ENCODE measurements at regions not wholly inside any gene's neighbourhood (a gene's known extent, or its start where the extent isn't known, plus 50 kb on each side); places are given as distances from the start of the nearest gene placed in this dataset.
"Not testable (repeated sequence)": the region's sequence is repeated elsewhere in the genome, so short reads cannot be mapped to it uniquely, and the experiment has no call there.

DNA sequence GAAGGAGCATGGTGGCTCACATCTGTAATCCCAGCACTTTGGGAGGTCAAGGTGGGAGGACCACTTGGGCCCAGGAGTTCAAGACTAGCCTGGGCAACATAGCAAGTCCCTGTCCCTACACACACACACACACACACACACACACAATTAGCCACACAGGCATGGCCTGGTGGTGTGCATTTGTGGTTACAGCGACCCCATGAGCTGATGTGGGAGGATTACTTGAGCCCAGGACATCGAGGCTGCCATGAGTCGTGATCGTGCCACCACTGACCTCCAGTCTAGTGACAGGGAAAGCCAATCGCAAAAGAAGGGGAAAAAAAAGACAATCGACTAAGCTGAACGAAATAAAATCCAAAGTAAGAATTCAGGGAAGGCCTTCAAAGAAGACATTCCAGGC, 67.9 kb downstream of the TBX3 start:
- intact Hi-C loops (cut with micrococcal nuclease): no loop called here

DNA sequence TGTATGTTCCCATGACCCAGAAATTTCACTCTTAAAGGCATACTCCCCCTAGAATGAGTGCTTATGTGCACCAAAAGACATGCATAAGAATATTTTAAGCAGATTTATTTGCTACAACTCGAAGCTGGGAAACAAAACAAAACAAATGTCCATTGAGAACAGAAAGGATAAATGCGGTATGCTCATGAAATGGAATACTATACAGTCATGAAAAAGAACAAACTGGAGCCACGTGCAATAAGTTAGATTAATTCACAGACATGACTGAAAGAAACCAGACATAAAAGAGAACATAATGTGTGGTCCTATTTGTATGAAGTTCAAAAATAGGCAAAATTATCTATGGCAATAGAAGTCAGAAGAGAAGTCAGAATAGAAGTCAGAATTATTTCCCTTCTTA, 69.9 kb downstream of the TBX3 start:
- intact Hi-C loops (cut with micrococcal nuclease): no loop called here

DNA sequence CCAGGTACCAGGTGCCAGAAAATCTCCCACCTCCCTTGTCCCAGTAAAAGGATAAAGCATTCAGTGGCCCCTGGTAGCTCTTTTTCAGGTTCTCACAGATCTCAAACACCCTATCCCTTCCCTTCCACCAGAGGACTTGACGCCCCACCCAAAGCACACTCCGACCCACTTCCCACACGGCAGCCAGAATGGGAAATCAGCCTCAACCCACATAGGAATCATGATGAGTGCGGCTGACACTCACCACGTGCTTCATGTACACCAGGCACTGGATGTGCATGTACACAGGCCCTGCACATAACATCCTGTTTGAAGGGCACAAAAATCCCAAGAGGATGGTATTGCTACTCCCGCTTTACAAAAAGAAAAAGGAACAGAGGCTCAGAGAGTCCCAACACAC, 71.9 kb downstream of the TBX3 start:
- intact Hi-C loops (cut with micrococcal nuclease): no loop called here

DNA sequence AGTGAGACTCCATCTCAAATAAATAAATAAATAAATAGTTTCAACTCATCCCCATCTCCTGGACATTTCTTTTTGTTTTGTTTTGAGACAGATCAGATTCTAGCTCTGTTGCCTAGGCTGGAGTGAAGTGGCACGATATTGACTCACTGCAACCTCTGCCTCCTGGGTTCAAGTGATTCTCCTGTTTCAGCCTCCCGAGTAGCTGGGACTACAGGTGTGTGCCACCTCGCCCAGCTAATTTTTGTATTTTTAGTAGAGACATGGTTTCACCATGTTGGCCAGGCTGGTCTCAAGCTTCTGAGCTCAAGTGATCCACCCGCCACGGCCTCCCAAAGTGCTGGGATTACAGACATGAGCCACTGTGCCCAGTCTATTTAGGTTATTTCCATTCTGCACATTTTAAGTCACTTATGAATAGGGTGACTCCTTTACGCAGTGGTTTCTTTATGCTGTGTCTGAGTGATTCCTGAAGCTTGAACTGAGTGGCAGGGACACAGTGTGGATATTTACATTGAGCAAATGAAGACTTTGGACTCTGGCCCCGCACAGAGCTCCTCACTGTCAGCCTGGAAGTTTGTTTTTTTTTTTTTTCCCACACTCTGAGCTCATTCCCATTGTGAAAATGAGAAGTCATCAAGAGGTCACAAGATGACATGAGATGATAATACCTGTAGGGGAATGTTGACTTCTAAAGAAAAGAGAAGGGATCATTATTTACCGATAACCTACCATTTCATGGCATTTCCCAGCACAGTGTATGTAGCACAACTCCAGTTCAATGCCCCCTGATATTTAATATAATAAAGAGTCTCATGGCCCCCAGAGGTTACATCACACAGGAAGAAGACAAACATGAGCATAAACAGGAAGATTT, 72.6 kb downstream of the TBX3 start:
- intact Hi-C loops (cut with micrococcal nuclease): no loop called here

DNA sequence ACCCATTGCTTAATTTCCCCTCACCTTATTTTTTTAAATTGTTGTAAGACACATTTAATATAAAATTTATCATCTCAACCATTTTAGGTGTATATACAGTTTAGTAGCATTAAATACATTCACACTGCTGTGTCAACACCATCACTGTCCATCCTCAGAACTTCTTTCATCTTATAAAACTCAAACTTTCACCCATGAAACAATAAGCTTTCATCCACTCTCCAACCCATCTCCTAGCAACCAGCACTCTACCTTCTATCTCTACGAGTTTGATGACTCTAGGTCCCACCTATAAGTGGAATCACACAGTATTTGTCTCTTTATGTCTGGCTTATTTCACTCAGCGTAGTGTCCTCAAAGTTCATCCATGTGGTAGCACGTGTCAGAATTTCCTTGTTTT, 75.5 kb downstream of the TBX3 start:
- intact Hi-C loops (cut with micrococcal nuclease): no loop called here

GRCh38 chr12:114605918-114606317, 78.1 kb downstream of the TBX3 start:
- intact Hi-C loops (cut with micrococcal nuclease): no loop called here

DNA sequence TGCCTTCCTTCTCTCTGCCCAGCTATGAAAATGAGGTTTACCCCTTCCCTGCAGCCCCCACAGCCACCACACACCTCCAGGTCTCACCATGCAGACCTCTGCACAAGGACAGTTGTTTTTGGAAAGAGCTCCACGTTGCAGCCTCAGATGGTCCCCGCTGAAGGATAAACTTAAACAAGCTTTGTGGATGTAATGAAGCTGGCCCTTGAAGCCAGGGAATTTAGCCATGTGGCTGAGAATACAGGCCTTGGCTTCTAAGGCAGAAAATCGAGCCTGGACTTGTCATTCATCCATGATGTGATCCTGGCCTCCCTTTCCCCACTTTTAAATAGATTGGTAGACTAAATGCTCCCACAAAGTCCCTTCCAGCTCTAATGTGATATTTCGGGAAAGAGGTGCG, 79.4 kb downstream of the TBX3 start:
- intact Hi-C loops (cut with micrococcal nuclease): no loop called here

- intact Hi-C loops (cut with micrococcal nuclease): not testable (repeated sequence)
Measured at GRCh38 chr12:114600584-114600983, 83.4 kb downstream of the TBX3 start.

DNA sequence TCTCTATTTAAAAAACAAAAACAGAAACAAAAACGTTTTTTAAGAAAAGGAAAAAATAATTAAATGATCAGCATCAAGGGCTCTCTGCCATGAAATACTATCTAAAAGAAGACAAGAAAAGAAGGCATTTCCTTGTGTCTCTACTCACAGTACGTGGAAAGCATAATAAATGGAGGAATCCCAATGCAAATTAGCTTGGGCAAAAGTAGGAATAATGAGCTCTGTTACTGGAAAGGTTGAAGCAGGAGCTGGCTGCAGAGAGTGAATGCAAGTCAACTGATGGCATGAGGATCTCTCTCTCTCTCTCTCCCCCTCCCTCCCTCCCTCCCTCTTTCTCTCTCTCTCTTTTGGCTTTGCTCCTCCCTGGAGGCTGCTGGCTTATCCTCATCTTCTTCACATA, 85.9 kb downstream of the TBX3 start:
- intact Hi-C loops (cut with micrococcal nuclease): no loop called here

GRCh38 chr12:114592946-114593345, 91.0 kb downstream of the TBX3 start:
- intact Hi-C loops (cut with micrococcal nuclease): no loop called here

GRCh38 chr12:114588061-114588460, 95.9 kb downstream of the TBX3 start:
- intact Hi-C loops (cut with micrococcal nuclease): no loop called here

- intact Hi-C loops (cut with micrococcal nuclease): no loop called here
Measured at GRCh38 chr12:114580306-114580705, 103.7 kb downstream of the TBX3 start.

DNA sequence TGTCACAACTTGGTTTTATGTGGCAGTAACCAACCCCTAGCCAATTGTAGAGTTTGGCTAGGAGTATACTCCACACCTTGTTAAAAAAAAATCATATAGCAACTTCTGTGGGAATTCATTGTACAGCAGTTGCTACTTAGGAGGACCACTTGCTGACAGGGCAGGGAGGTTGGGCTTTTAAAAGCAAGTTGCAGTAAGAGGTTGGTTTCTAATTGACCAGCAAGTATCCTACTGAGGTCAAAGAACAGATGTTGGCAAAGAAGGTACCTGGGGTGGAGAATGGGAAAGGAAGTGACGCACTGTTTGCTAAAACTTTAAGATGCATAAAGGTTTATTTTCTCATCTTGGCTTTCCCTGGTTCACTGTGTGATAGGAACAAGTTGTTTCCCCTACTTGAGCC, 104.6 kb downstream of the TBX3 start:
- intact Hi-C loops (cut with micrococcal nuclease): no loop called here

- intact Hi-C loops (cut with micrococcal nuclease): no loop called here
Measured at GRCh38 chr12:114562654-114563053, 121.3 kb downstream of the TBX3 start.

DNA sequence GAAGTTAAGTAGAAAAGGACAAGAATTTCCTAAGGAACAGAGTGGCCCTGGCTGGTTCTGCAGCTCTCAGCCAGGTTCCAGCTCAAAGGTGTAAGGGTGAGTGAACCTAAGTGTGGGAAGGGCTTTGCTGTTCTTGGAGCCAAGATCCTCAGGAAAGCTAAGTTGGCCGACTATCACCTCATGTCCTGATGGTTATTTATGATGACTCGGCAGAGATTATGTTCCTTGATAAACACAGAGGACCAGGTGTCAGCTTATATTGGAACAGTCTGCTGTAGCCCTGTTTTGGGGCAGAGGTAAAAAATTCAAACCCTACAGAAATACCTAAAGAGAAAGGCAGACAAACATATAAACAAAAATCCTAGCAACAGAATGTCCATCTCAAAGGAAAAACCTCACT, 128.5 kb downstream of the TBX3 start:
- intact Hi-C loops (cut with micrococcal nuclease): no loop called here

- intact Hi-C loops (cut with micrococcal nuclease): no loop called here
Measured at GRCh38 chr12:114547636-114548035, 136.3 kb downstream of the TBX3 start.

DNA sequence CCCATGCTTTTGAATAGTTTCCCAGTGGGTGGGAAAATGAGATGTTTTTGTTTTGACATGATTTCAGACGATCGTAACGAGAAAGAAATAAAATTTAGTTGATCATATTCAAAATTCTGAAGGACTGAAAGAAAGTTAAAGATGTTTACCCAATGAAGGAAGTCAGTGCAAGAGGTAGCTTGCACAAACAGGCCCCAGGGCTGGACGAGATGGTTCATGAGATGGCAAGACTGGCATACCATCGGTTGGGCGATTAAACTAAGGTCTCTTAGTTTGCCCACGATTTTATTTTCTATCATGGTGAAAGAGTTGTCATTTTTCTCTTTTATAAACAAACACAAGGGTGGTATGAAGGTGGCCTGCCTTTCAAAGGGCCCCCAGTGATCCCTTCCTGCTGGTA, 124.5 kb upstream of the TBX5 start:
- intact Hi-C loops (cut with micrococcal nuclease): no loop called here

GRCh38 chr12:114529966-114530365, 124.0 kb upstream of the TBX5 start:
- intact Hi-C loops (cut with micrococcal nuclease): no loop called here

DNA sequence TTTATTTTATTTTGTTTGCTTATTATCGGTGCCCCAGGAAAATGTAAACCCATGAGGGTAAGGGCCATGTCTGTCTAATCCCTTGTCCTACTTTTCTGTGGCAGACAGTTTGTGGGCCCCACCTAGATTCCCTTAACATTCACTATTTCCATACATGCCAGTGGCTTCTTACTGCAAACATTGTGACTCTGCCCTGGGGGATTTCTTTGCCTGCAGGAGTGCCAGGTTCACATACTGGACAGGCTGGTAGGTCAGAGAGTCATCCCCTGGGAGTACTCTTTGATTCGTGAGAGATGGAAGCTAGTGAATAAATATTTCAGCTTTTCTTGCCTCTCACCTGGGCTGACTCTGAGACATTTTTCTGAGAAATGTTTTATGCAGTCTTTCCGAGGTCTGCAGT, 122.8 kb upstream of the TBX5 start:
- intact Hi-C loops (cut with micrococcal nuclease): no loop called here

GRCh38 chr12:114521160-114521559, 115.2 kb upstream of the TBX5 start:
- intact Hi-C loops (cut with micrococcal nuclease): not testable (repeated sequence)

GRCh38 chr12:114512351-114512750, 106.4 kb upstream of the TBX5 start:
- intact Hi-C loops (cut with micrococcal nuclease): no loop called here

DNA sequence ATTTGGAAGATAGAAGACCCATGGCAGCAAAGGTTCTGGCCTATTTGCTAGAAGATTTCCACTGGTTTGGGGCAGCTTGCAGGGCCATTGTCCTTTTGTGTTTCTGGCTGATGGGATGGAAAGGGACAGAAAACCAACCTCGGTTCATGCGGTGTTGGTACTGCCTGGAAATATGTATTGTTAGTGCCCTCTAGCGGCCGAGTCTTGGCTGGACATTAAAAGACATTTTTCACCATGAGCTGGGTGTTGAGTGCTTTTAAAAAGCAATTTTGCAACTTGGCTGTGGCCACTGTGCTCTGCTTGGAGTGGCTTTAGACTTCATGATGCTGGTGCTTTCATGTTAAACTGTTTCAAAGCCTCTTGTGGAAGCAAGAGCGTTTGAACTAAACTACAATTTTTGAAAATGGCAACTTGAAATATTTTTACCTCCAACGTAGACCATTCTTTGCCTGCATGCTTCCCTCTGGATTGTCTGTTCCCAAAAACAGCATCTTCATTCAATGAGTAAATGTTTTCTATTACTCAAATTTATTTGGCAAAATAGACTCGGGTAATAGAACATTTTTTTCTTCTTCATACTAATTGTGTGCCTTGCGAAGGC, 102.7 kb upstream of the TBX5 start:
- intact Hi-C loops (cut with micrococcal nuclease): loop anchor here (1.0 kb wide), 2 partner anchors 528 to 542 kb away; partner anchors contain the start of gene RBM19

- intact Hi-C loops (cut with micrococcal nuclease): no loop called here
Measured at GRCh38 chr12:114506651-114507050, 100.7 kb upstream of the TBX5 start.

Measured in T-helper 2 cell treated with Interferon-gamma antibody and Interleukin-4, amounts not matched to agents 100 ng/mL and 5 ng/mL, for 36 hours (primary cell).